GM20000 (cell line): ENCODE measurements at regions not wholly inside any gene's neighbourhood (a gene's known extent, or its start where the extent isn't known, plus 50 kb on each side); places are given as distances from the start of the nearest gene placed in this dataset.
"Not testable (repeated sequence)": the region's sequence is repeated elsewhere in the genome, so short reads cannot be mapped to it uniquely, and the experiment has no call there.

Experiments used
- DNase-seq: peaks from one replicate; pipeline ENCODE4 v3.0.0; 2012; ENCODE audit warnings: low spot score
- CTCF ChIP-seq: IDR thresholded peaks from 2 replicates; pipeline ENCODE4 v1.5.1; 2012; ENCODE audit warnings: mild to moderate bottlenecking, control low read depth; ENCODE audit errors: extremely low read depth, missing control alignments

GRCh38 chr4:60721685-60722084 lies 478.4 kb upstream of the ADGRL3 start:
- no peak for TF ChIP-seq CTCF
- no peak for DNase-seq

- no peak for DNase-seq
- TF ChIP-seq CTCF: no peak
Measured at GRCh38 chr4:60723796-60724195, 476.3 kb upstream of the ADGRL3 start.

GRCh38 chr4:60724623-60725022 lies 475.5 kb upstream of the ADGRL3 start:
- no peak for DNase-seq
- no peak for TF ChIP-seq CTCF

- TF ChIP-seq CTCF: no peak
- DNase-seq: no peak
Measured at GRCh38 chr4:60726779-60727178, 473.3 kb upstream of the ADGRL3 start.

GRCh38 chr4:60729194-60729593 lies 470.9 kb upstream of the ADGRL3 start:
- no peak for TF ChIP-seq CTCF
- DNase-seq: no peak

GRCh38 chr4:60729764-60730163 lies 470.4 kb upstream of the ADGRL3 start:
- not testable (repeated sequence) for DNase-seq

- DNase-seq: no peak
- TF ChIP-seq CTCF: no peak
Measured at GRCh38 chr4:60737858-60738257, 462.3 kb upstream of the ADGRL3 start.

- TF ChIP-seq CTCF: no peak
- DNase-seq: no peak
Measured at GRCh38 chr4:60743654-60744053, 456.5 kb upstream of the ADGRL3 start.
